GM12873 (cell line): ENCODE measurements at regions not wholly inside any gene's neighbourhood (a gene's known extent, or its start where the extent isn't known, plus 50 kb on each side); places are given as distances from the start of the nearest gene placed in this dataset.

ENCODE experiments used
- TF ChIP-seq, protein P1 (sequence below): IDR thresholded peaks from 2 replicates; pipeline ENCODE4 v1.5.1; 2012; ENCODE audit warnings: low read depth, mild to moderate bottlenecking, moderate library complexity, low read length, control low read depth; ENCODE audit not compliant: insufficient read depth; ENCODE audit errors: missing control alignments

DNA sequence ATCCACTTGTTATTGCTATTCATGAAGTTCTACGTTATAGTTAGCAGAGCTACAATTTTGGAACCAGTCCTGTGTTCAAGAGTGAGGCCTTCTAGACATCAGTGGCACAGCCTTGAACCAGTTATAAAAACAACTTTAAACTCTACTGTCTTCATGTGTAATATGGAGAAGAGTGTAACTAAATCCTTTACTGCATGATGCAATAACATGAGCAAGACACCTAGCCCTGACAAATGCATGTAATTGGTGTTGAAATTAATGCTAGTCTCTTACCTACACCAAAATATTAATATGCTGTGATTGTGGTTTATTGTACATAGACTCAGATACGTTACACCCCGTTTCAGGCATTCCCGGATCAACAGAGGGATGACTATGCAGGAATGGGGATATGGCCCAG is 654.6 kb downstream of the IRX1 start:
- TF ChIP-seq, protein P1, sequence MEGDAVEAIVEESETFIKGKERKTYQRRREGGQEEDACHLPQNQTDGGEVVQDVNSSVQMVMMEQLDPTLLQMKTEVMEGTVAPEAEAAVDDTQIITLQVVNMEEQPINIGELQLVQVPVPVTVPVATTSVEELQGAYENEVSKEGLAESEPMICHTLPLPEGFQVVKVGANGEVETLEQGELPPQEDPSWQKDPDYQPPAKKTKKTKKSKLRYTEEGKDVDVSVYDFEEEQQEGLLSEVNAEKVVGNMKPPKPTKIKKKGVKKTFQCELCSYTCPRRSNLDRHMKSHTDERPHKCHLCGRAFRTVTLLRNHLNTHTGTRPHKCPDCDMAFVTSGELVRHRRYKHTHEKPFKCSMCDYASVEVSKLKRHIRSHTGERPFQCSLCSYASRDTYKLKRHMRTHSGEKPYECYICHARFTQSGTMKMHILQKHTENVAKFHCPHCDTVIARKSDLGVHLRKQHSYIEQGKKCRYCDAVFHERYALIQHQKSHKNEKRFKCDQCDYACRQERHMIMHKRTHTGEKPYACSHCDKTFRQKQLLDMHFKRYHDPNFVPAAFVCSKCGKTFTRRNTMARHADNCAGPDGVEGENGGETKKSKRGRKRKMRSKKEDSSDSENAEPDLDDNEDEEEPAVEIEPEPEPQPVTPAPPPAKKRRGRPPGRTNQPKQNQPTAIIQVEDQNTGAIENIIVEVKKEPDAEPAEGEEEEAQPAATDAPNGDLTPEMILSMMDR, result no peak

GRCh38 chr5:4252385-4252784 is 656.8 kb downstream of the IRX1 start:
- TF ChIP-seq, protein P1, result no peak

GRCh38 chr5:4254736-4255135 is 659.1 kb downstream of the IRX1 start:
- TF ChIP-seq, protein P1, result no peak

DNA sequence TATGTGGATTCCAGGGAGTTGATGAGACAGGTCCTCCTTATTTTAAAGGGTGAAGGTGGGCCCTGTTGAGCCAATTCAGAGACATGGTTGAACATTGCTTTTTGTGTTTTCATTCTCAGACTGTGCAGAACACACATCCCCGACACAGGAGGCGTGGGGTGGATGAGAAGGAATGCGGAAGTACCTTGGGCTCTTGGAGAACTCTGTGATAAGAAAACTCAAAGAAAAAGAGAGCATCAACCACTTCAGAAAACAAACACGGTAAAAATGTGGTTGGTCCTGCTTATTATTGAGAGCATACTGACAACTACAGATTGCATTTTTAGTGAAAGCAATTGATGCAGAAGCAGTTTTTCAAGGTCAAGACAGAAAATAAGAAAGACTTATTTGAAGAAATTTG is 659.8 kb downstream of the IRX1 start:
- TF ChIP-seq, protein P1, result no peak

DNA sequence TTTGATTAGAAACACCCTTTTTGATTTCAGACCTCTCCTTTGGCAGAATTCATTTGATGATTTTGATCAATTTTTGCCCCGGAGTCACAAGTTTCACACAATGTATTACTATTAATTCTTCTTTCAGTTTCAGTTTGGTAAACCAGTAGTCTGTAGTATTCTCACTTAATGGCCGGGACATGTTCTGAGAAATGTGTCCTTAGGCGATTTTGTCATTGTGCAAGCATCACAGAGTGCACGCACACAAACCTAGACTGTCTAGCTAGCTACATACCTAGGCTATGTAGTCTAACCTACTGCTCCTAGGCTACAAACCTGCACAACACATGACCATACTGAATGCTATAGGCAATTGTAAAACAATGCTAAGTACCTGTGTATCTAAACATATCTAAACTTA is 662.5 kb downstream of the IRX1 start:
- TF ChIP-seq, protein P1, result no peak

DNA sequence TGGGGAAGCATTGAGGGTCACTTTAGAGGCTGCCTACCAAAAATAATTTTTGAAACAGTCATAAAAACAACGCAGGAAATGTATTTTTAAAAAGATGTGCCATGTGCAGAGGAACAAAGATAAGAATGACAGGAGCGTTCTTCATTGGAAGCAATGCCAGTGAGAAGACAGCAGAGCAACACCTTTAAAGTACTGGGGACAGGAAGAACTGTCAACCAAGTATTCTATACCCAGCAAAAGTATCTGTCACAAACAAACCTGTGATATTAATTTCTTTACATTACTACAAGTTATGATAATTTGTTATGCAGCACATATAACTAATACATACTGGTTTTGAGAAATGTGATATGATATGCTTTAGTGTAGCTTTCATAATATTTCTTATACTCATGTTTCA is 675.6 kb downstream of the IRX1 start:
- TF ChIP-seq, protein P1, result no peak

- TF ChIP-seq, protein P1, result no peak
Observed at GRCh38 chr5:4275232-4275631, 679.6 kb downstream of the IRX1 start.
